ENCODE measurements at regions not wholly inside any gene's neighbourhood (a gene's known extent, or its start where the extent isn't known, plus 50 kb on each side); places are given as distances from the start of the nearest gene placed in this dataset.
"Not testable (repeated sequence)": the region's sequence is repeated elsewhere in the genome, so short reads cannot be mapped to it uniquely, and the experiment has no call there.

DNA sequence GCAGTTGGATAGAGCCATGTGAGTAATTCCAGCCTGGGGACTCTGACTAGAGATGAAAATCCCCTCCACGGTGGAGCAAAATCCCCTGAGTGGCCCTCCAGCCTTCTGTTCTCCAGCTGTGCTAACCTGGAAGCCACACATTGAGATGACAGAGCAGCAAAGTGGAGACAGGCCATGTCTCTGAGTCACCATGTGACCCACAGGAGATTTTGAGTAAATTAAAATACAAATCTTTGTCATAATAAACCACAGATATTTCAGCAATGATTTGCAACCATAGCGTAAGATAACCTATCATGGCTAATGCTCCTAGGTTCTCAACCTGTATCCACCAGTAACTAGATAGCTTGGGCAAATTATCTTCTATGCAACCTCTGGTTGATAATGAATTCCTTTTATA is 328.3 kb upstream of the DPP6 start:
- not testable (repeated sequence) for FAIRE-seq

DNA sequence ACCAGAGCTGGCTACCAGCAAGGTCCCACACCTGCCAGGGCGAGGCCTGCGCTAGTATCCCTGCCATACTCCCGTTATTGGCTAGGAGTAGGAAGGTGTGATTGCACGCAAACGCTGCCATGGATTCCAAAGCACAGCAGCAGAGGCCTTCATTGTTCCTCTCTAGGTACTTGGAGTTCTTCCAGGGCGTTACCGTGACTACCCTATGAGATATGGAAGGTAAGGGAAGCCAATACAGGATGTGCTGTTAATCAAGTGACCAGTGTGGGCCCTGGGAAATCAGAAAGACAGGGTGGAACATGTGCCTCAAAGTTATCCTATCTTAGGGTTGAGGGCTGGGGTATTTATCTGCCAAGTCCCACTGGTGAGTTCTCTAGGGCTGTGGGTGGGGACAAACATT is 320.7 kb upstream of the DPP6 start:
- FAIRE-seq: not testable (repeated sequence)

DNA sequence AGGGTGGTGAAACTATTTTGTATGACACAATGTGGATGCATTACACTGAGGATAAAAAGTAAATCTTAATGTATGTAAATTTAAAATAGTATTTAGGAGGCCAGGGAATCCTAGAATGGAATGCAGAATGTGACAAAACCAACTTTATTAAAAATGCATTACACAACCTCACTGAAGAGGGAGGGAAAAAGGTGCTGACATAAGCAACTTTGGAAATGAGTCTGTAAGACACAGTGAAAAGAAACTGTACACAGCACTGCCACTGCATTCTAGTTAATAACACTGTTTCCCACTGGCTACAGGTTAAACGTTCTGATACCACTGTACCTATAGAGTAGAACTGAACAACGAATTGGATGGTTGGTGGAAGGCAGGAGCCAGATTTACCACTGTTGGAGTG is 308.8 kb upstream of the DPP6 start:
- FAIRE-seq: not testable (repeated sequence)

DNA sequence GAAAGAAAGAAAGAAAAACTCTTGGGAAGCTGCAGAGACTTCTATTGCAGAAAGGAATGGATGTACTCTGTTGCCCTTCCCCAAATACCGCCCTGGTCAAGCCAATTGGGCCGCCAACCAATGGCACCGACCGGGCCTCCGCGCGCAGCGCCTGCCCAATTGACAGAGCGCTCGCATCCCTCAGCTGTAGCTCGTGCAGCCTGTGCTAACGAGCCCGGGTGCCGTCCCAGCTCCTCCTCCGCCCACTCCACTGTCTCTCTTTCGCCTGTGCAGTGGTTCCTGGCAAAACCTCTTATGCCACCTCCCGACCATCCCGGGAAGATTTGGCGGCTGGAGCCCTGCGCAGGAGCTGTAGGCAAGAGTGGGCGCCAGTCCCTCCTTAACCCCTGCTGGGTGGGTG is 304.2 kb upstream of the DPP6 start:
- FAIRE-seq: not testable (repeated sequence)

DNA sequence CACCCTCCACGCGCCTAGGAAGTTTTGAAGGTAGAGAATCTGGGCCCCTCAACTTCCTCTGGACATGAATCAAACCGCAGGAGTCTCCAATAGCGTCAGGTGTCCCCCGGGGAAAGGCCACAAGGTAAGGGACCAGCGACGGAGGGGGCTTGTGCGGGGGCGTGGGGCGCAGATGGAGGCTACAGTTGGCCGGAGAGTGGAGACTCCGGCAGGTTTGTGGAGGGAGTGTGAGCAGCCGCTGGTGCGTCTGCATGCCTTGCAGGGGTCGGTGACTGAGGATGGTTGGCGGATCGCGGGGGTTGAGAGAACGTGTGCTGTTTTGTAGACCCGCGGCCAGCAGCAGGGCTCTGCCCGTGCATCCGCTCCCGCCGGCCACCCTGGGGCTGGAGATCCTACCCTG is 303.3 kb upstream of the DPP6 start:
- not testable (repeated sequence) for FAIRE-seq

DNA sequence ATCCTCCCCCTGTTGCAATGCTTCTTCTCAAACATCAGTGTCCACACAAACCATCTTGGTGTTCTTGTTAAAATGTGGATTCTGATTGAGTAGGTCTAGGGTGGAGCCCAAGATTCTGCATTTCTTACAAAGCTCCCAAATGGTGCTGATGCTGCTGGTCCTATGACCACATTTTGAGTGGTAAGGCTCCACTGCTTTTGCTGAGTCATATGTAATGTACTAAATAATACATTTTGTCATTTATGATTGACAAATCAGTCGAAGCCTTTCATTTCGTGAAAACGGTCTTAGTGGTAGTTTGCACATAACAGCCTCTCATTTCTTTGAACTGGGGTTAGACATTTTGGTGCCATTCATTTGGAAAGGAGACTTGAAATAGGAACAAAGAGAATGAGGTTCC is 286.3 kb upstream of the DPP6 start:
- not testable (repeated sequence) for FAIRE-seq

DNA sequence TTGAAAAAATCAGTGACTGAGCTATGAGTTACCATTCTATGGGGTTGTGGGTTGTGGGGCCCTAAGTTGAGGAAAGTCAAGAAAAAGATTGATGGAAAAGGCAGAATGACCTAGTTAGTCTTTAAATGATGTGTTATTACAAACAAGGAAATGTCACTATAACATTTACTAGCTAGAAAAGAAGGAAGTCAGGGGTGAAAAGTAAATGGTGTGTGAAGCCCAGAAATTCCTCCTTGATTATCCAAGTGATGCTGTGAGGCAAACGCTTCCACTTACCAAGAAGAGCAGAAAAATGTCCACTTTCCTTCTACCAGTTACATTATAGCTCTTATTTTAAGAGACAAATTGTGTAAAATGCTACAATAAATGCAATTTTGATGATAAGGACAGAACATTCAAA is 285.3 kb upstream of the DPP6 start:
- FAIRE-seq: not testable (repeated sequence)

DNA sequence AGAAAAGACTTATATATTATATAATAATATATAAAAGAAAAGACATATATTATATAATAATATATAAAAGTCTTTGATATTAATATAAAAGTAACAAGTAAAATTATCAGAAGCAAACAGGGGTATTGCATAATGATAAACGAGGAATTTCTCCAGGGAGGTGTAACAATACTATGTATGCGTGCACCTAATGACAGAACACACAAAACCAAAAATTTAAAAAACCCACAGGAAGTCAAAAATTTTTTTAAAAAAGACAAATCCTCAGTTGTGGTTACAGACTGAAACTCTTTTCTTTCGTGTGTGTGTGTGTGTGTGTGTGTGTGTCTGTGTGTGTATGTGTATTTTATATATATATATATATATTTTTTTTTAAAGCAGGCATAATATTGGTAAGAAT is 279.2 kb upstream of the DPP6 start:
- no peak for FAIRE-seq

DNA sequence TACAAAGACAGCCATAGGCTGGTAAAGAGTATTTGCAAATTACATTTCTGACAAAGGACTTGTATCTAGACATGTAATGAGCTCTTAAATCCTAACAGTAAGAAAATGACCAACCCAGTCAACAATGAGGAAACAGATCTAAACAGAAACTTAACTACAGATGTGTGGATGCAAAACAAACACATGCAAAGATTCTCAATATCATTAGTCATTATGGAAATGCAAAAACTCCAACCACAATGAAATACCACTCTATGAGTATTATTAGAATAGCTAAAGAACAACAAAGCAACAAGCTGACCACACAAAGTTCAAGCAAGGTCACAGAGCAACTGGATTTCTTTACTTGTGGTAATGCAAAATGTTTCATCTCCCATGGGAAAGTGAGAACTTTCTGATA is 275.3 kb upstream of the DPP6 start:
- FAIRE-seq: not testable (repeated sequence)

DNA sequence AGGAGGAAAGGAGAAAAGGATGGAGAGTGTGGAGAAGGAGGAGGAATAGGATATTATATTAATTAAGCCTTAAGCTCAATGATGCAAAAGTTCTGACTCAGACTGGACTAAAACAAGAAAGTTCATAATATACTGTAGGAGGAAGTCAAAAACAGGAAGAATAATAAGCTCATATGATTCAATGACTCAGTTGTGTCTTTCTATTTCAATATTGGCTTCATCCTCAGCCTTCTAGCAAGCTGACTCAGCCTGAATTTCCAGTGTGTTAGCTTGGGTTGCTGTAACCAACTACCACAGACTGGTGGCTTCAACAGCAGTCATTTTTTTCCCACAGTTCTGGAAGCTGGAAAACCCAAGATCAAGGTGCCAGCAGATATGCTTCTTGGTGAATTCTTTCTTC is 254.8 kb upstream of the DPP6 start:
- FAIRE-seq: not testable (repeated sequence)

DNA sequence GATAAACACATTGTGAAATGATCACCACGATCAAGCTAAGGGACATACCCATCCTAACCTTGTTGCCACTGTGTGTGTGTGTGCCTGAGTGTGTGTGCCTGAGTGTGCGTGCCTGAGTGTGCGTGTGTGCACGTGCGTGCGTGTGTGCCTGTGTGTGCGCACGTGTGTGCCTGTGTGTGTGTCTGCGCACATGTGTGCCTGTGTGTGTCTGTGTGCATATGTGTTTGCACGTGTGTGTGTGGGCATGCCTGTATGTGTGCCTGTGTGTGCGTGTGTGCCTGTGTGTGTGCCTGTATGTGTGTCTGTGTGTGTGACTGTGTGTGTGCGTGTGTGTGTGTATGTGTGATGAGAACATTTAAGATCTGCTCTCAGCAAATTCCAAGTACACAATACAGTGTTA is 244.1 kb upstream of the DPP6 start:
- FAIRE-seq: no peak

DNA sequence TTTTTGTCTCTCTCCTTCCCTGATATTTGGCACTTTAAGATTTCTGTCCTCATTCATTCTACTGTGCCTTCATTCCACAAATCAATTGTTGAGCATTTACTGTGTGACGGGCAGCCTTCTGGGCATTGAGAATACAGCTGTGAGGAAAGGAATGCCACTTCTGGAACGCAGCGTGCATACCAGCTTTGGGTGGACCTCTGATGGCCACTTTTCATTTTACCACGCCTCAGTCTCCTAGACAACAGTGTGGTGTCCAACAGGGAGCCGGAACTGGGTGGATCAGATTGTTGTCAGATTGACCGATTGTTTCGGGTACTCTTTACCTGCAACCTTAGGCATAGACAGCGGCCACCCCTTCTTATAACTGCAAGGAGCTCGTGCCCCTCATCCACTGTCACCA is 222.7 kb upstream of the DPP6 start:
- FAIRE-seq: no peak

DNA sequence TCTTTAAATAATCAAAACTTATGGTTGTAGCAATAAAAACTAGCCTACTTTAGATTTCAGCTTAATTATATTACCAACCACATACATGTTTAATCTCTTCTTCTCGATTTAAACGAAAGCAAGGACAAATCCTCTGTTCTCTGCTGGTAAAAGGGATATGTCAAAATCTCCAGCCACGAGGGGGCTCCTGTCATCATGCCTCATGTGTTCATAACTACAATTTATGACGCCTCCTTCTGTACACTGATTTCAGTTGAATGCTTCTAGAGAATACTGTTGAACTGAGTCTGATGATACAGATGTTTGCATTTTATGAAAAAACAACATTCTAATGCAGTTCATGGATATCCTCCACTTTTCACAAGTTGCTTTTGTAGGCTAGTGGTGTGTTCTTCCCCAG is 220.0 kb upstream of the DPP6 start:
- FAIRE-seq: no peak

DNA sequence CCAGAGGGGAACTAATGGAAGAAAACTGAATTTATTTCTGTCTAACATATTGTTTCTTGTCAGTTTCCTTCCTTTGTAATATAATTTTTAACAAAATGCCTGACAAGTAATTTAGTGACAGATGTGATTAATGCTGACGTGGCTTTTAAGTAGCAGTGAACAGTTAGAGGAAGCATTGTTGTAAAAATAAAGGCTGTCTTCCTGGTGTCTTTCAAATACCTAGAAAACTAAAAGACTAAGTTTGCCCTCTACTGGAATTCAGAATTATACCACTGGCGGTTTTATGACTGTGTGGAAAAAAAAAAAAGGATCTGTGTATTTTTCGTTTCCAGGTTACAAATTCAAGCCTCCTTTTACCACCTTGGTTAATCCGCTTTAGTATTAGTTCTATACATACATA is 217.1 kb upstream of the DPP6 start:
- FAIRE-seq: no peak

DNA sequence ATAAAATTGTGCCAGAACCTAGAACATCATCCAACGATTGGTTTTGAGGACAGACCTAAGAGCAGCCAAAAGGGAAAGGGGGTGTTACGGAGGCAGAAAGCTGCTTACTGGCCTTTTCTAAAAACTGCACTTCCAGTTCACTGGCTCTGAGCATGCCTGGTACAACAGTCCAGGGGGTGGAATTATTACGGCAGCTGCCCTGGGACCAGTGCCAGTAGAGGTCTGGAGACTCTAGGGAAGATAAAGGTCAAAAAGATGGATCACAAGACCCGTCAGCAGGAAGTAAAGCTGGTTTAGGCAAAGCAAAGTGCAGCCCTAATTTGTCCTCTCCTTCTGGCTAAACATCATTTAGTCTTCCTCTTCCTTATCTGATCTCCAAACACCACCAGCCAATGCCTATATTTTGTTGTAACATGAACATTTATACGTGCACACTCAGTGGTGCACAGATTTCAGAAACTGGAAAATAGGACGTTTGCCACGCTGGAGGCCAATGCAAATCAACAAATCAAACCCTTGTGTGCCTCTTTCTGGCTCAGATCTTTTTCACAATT is 216.4 kb upstream of the DPP6 start:
- no peak for FAIRE-seq

DNA sequence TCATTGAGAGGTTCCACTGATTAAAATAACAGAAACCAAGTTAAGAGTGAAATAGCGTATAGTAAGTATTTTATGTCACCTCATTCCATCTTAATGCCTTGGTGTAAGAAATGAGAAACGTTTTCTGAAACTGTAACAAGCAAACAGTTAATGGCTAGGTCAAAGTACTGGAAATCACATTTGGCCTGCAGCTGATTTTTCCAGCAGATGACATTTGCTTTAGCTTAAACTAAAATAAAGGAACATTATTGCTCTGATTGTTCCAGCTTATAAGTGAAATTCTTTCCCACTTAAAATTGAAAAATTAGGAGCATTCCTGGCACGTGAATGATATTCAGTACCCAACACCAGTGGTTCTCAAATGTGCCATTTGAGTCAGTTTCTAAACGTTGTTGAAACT is 213.6 kb upstream of the DPP6 start:
- FAIRE-seq: no peak

DNA sequence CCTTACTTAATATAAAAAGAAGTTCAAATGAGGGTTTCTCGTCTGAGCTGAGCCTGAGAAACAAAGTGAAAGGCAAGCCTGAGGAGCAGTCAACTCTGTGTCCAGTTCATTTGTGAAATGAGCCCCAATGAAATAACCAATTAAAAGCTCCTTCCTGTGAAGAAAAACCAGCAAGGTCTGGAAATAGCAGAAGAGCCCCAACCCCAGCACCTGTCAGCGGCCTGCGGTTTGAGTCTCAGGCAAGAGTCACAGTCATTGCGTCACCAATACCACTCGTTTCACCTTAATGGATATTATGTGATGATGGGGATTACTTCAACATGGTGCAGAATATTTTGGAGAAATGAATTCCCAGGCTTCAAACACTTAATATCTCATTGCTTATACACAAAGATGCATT is 211.3 kb upstream of the DPP6 start:
- no peak for FAIRE-seq

DNA sequence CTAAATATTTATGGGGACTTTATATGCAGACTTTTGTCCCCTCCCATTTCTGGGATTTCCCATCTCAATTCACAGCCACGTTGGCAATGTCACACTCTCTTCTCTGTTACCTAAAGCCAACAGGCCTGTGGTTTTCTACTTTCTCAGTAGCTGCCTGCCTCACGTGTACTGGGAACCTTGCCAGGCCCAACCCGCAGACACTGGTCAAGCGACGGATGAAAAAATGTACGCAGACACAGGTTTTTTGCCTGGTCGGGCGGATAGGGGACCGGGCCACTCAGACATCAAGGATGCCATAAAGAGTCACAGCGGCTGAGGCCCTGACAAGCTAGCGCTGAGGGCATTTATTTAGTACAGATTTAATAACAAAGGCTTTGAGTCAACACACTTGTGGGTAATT is 204.4 kb upstream of the DPP6 start:
- no peak for FAIRE-seq

DNA sequence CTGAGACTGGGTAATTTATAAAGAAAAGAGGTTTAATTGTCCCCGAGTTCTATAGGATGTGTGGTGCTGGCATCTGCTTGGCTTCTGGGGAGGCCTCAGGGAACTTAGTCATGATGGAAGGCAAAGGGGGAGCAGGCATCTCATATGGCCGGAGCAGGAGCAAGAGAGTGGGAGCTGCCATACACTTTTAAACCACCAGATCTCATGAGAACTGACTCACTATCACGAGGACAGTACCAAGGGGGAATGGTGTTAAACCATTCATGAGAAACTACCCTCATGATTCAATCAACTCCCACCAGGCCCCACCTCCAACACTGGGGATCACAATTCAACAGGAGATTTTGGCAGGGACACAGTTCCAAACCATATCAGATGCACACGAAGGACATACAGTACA is 199.9 kb upstream of the DPP6 start:
- FAIRE-seq: no peak

DNA sequence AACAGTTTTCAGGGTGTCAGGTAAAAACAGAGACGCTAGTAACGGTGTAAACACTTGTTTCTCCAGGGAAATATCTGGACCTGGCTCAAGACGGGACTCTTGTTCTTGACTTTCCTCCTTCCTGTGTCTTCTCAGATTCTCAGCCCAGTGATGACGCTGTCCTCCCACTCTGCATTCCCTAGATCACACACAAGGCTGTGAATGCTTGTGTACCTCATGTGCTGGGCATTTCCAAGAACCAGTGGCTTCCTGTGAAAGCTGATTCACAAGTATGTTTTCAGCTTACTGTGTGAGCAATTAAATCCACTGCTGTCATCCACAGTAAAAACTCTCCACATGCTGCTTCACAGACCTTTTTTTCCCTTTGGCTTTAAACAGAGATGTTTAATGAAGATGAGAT is 193.8 kb upstream of the DPP6 start:
- FAIRE-seq: no peak

DNA sequence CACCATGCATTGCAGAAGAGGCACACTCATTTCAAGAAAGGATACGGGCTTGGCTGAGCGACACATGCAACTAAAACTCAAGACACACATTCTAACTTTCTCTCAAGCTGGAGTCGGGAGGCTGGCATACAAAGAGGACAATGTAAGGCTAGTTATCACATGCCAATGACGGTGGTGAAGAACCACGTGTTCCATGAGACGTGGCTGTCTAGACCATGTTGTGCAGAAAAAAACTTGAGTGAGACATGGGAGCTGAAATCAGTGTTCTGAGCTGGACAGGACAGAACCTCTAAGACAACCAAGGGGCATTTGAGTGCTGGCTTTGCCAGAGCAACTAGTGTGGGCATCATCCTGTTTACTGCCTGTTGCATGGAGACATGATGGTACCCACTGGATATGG is 193.0 kb upstream of the DPP6 start:
- no peak for FAIRE-seq

DNA sequence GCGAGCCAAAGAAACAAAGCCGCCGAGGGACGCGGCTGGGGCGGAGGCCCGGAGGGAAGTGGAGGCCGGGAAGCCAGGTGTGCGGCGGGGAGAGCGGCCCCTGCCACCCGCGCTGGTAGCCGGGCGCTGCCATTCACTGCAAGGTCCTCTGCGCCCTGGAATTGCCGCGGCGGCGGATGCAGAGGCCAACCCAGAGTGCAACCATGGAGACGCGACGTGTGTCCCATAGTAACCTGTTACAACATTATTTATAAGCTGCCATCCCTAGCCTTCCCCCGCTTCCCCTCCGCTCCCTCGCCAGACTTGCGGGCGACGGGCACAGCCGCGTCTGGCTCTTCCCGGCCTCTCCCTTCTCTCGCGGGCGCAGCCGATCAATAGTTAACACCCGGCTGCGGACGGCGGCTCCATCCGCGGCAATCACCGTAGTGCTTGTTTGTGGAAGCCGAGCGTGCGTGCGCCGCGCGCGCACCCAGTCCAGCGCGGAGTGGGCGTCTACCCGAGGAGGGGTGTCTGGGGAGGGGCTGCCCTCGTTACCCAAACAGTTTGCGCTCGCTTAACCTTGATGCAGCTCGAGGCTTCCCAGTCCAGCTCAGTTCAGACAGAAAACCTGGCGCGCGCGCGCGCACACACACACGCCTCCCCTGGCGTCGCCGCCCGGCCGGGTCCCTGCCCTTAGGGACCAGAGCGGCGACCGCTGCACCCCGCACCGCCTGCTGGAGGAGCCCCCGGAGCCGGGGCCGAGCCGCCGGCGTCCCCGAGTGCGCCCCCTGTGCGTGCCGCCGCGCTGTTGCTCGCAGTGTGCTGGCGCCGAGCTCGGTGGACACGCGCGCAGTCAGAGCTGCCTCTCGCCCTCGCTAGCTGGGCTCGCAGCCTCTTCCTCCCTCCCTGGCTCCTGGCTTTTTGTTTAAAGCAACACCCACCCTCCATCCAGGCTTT is 165.4 kb upstream of the DPP6 start:
- no peak for FAIRE-seq

DNA sequence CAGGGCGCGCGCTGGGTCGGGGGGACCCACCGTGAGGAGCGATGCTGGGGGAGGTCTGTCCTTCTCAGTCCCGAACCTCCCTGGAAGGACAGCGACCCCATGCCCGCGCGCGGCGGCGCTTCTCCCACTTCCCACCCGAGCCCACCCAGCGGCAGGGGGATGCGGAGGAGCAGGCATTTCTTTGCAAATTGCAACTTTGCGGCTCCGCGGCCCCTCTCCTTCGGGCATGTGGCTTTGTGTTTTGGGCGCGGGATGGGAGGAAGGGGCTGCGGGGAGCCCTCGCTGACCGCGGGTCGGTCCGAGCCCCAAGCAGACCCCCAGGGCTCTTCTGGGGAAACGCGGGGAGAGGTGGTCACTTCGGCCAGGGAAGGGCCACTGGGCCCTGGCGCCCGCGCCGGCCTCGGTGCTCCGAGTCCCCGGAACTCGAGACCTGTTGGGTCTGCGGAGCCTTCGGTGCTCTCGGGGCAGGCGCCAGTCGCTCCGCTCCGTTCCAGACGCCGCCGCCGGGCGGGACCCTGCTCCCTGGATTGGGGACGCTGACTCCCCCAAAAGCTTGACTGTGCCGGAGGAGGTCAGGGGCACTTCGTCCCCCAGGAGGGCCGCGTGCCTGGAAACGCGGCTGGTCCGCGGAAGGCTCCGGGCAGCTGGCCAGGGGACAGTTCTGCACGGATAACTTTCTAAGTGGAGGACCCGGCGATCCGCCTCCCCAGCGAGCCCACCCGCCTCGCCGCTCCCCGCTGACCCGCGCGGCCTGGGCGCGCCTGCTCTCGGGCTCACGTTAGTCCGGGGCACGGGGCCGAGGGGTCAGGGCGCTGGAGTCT is 164.2 kb upstream of the DPP6 start:
- FAIRE-seq: no peak

DNA sequence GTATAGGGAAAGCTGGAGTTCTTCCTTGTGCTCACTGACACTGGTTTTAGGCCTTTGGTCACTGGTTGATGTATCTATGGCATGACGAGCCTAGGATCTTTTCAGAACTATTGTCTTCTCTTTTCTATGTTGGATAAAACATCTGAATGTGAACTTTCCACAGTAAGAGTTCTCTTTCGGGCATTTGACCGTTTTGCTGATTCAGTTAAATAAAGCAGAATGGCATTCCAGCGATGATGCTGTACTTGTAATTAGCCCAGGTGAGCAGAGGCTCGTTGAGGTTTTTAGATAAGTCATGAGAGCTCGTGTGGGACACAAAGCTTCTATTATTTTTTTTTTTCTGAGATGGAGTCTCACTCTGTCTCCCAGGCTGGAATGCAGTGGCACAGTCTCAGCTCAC is 160.2 kb upstream of the DPP6 start:
- no peak for FAIRE-seq

Data from A204.1 (cell line).